NCI-H460 (cell line): ENCODE measurements at regions not wholly inside any gene's neighbourhood (a gene's known extent, or its start where the extent isn't known, plus 50 kb on each side); places are given as distances from the start of the nearest gene placed in this dataset.
"Not testable (repeated sequence)": the region's sequence is repeated elsewhere in the genome, so short reads cannot be mapped to it uniquely, and the experiment has no call there.

Experiments used
- DNase-seq: peaks from one replicate; pipeline ENCODE4 v3.0.0-alpha.2; 2016; ENCODE audit warnings: low read depth; ENCODE audit errors: extremely low read depth

GRCh38 chrX:8105531-8105930 is 65.5 kb downstream of the VCX2 start:
- no peak for DNase-seq

- DNase-seq = no peak
Measured at GRCh38 chrX:8103655-8104054, 67.4 kb downstream of the VCX2 start.

- no peak for DNase-seq
Measured at GRCh38 chrX:8091510-8091909, 79.6 kb downstream of the VCX2 start.

- no peak for DNase-seq
Measured at GRCh38 chrX:8090906-8091305, 80.2 kb downstream of the VCX2 start.

GRCh38 chrX:8090482-8090881 is 80.6 kb downstream of the VCX2 start:
- no peak for DNase-seq

- DNase-seq = no peak
Measured at GRCh38 chrX:8089141-8089540, 81.9 kb downstream of the VCX2 start.

GRCh38 chrX:8084006-8084405 is 87.1 kb downstream of the VCX2 start:
- no peak for DNase-seq

- no peak for DNase-seq
Measured at GRCh38 chrX:8083286-8083685, 87.8 kb downstream of the VCX2 start.

GRCh38 chrX:8075636-8076035 is 95.4 kb downstream of the VCX2 start:
- no peak for DNase-seq

GRCh38 chrX:8067754-8068462 is 103.2 kb downstream of the VCX2 start:
- peak; percentile 36 for DNase-seq

- DNase-seq = no peak
Measured at GRCh38 chrX:8052909-8053308, 118.2 kb downstream of the VCX2 start.

GRCh38 chrX:8049827-8050226 is 121.2 kb downstream of the VCX2 start:
- DNase-seq = no peak

GRCh38 chrX:8048466-8048865 is 121.3 kb upstream of the PNPLA4 start:
- DNase-seq = no peak

GRCh38 chrX:8044947-8045346 is 117.7 kb upstream of the PNPLA4 start:
- no peak for DNase-seq

GRCh38 chrX:8043546-8043945 is 116.3 kb upstream of the PNPLA4 start:
- DNase-seq = no peak

- DNase-seq = no peak
Measured at GRCh38 chrX:8043121-8043520, 115.9 kb upstream of the PNPLA4 start.

- DNase-seq = no peak
Measured at GRCh38 chrX:8042304-8042703, 115.1 kb upstream of the PNPLA4 start.

GRCh38 chrX:8039711-8040110 is 112.5 kb upstream of the PNPLA4 start:
- not testable (repeated sequence) for DNase-seq

GRCh38 chrX:8037593-8038348 is 110.6 kb upstream of the PNPLA4 start:
- DNase-seq = no peak

- no peak for DNase-seq
Measured at GRCh38 chrX:8036914-8037313, 109.7 kb upstream of the PNPLA4 start.

- DNase-seq = no peak
Measured at GRCh38 chrX:8034058-8034457, 106.8 kb upstream of the PNPLA4 start.

- DNase-seq = no peak
Measured at GRCh38 chrX:8033175-8033574, 106.0 kb upstream of the PNPLA4 start.
